Globus pallidus (tissue), 1 donor: ENCODE measurements at regions not wholly inside any gene's neighbourhood (a gene's known extent, or its start where the extent isn't known, plus 50 kb on each side); places are given as distances from the start of the nearest gene placed in this dataset.
"Not testable (repeated sequence)": the region's sequence is repeated elsewhere in the genome, so short reads cannot be mapped to it uniquely, and the experiment has no call there.

Experiments used
- DNase-seq: peaks from one replicate; pipeline ENCODE4 v3.0.0-alpha.2; 2015; ENCODE audit warnings: low spot score

DNA sequence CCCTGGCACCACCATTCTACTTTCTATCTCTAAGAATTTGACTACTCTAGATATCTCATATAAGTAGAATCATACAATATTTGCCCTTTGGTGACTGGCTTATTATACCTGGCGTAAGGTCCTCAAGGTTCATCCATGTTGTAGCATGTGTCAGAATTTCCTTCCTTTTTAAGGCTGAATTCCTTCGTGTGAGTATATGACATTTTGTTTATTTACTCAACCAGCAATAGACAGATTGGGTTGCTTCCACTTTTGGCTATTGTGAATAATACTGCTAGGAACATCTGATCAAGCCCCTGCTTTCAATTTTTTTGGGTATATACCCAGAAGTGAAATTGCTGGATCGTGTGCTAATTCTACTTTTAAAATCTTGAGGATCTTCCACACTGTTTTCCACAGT, 232.8 kb upstream of the MCHR2 start:
- no peak for DNase-seq

DNA sequence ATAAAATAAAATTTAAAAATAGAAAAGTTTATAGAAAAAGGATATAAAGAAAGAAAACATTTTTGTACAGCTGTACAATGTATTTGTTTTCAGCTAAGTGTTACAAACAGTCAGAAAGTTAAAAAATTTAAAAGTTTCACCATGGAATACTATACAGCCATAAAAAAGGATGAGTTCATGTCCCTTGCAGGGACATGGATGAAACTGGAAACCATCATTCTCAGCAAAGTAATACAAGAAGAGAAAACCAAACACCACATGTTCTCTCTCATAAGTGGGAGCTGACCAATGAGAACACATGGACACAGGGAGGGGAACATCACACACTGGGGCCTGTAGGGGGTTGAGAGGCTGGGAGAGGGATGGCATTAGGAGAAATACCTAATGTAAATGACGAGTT, 229.9 kb upstream of the MCHR2 start:
- DNase-seq: not testable (repeated sequence)

DNA sequence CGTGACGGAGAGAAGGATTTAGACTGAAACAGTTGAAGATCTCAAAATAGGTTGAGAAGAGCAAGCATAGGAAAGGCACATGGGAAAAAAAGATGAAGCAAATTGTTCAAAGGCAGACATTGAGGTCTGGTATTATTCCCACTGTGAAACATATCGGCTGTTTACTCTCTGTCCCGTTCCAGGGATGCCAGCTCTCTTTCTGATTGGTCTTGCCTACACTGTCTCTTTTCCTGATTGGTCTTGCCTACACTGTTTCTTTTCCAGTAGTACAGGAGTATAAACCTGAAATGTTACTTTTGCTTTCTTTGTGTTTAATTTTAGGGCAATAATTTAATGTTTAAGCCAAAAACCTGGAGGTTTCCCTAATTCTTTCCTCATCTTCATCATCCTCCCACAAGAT, 226.5 kb upstream of the MCHR2 start:
- no peak for DNase-seq

DNA sequence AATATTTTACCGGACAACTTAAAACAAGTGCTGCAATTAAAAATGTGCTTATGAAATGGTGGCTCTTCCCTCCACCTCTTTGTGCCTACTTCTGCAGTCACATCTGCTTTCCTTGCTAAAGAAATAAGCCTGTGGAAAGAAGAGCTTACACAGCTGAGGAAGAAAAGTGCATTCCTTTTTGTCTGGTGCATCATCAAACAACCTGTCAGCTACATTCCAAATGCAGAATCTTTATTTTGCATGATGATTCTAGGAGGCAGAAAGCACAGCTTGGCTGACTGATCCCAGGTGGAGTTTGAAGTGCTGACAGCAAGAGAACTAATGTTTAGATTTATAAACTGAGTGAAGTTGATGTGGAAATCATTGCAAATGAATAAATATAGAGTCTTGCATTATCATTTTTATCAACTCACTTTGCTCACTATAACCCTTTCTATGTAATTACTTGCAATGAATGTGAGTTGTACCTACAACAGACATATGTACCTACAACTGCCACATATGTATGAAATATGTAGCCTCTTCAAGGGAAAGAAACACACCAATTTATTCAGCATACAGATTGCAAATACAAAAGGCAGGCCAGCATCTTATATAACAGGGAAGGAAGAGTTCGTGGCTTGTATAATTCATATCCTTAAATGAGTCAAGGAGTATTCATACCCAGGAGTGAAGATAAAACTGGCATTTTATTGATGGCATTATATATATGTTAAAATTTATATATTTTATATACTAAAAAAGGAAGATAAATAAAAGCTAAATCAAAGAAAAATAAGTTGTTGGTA, 223.4 kb upstream of the MCHR2 start:
- DNase-seq: no peak

DNA sequence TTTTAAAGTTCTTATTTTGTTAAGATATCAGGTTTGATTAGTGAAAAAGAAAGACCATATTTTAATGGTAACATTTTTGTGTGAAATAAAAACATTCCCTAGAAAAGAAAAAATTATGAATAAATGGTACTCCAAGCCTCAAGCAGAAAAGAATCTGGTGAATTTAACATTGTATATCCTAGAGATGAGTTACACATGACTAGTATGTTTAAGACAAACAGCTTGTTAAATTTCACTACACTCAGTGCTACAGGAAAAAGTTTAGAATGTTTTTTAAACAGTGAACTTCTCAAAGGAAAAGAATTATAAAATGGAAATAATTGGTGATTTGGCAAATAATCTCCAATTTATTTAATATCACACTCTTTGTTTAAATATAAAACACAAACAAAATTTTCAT, 222.7 kb upstream of the MCHR2 start:
- DNase-seq: no peak

DNA sequence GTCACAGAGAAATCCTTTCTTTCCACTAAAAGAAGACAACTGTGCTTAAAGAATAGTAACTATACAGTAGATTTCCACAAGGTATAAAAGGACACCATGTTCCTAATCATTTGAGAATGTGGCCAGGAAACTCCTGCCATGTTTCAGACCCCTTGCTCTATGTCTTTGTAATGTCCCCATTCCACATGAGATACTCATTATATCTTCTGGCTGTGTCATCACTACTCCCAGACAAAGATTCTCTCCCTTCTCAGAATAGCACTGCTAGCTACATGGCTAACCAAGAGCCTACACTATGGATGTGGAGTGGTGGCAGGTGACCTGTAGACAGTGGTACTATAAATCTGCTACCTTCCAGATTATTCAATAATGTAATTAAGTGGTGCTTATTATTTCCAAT, 218.1 kb upstream of the MCHR2 start:
- no peak for DNase-seq

DNA sequence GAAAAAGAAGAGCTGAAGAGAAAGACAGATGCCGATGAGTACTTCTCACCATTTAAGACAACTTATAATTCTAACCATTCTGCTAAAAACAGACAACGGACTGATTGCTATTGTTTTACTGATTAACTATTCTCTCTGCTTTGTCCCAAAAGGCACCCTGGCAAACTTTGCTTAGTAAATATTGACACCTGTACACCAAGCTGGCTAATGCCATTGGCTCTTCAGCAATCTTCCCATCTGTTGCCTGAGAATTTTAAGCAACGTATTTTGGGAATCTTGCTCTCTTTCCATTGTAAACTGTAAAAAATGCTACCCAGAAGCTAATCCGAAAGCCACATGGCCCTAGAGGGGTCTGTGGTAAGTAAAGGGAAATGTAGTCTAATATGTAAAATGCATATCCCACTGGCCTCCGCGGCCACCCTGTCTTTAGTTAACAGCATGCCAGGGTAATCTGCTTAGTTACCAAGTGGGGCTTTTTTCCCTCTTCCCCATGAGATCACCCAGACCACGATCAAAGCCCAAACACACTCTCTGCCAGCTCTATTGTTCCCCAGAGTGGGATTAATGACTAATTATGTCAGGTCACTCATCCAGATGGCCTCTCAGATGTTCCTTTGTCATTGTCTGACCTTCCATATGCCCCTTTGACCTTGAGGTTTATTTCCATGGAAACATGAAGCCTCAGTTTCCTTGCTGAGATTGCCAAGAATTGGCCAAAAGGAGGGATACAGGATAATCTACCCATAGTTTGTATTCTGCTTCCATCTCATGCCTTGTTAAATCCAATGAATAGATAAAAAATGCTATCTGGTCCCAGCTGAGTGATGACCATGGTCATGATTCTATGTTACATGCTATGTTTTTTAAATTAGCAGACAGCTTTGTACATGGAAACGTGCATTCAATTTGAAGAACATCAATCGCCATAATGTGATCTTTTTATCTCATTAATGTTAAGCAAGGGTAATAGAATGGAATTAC, 216.4 kb upstream of the MCHR2 start:
- DNase-seq: no peak

DNA sequence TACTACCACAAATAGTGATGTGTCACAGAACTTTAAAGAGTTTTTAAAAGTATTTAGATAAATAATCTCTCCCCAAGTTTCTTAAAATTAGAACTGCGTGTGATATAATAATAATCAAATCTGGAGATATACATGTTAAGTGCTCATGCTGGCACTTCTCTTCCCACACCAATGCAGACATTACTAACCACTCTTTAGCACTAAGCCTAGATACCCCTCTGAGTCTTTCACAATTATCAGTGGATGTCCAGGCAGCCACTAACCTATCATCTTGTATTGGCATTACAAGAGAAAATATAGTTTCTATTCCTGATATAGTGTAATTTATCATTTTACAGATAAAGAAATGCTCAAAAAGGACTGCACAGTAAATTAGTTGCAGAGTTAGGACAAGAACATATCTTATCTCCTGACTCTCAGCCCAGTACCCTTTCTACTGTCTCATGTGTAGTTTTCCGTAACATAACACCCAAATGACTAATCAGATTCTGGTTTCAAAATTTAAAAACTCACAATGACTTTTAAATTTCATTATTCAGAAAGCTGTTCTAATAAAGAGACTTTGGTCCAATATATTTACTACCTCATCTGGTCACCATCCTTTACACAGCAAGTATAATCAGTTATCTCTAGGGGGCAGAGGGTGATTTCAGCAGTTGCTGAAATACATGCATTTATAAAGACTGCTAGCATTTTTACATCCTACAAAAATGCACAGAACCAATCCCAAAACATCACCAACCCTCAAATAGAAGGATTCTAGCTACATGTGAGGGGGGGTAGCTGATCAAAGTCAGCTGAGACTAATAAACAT, 215.5 kb upstream of the MCHR2 start:
- DNase-seq: no peak

DNA sequence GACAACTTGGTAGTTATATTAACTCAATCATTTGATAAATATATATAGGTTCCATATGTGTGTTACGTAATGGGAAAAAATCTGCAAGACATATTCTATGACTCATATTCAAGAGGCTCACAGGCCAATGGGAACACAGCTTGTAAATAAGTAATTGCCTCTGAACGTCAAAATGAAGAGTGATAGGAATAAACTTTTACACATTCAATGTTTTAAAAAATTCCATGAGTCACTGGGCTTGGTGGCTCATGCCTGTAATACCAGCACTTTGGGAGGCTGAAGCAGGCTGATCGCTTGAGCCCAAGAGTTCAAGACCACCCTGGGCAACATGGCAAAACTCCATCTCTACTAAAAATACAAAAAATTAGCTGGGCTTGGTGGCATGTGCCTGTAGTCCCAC, 209.4 kb upstream of the MCHR2 start:
- no peak for DNase-seq

DNA sequence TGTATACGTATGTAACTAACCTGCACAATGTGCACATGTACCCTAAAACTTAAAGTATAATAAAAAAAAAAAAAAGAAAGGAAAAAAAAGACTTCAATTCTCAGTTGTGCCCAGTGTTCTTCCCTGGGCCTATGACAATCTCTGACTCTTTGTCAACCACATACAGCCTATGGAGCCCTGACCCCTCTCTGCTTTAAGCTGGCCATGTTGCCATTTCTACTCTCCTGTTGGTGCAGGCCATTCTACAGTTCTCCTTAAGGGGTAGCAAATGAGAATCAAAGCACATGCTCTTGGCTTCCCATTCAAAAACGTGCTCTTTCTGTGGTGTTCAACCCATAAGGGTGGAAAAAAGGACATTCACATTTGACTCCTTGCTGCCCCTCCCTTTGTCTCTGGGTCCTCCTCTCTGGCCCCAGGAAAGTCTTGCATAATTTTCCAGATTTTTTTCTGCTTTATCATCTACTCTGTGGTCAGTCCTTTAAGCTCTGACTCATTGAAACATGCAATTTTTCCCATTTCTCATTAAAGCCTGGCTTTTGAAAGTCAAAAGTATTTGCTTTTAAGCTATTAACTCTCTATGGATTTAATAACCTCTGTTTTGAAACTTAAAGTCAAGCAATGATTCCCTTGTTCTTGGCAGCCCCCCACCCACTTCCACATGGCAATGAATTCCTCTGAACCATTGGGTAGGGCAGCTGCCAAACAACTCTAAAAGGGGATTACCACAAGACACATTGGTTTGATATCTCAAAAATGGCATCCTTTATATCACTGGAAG, 208.6 kb upstream of the MCHR2 start:
- DNase-seq: no peak

DNA sequence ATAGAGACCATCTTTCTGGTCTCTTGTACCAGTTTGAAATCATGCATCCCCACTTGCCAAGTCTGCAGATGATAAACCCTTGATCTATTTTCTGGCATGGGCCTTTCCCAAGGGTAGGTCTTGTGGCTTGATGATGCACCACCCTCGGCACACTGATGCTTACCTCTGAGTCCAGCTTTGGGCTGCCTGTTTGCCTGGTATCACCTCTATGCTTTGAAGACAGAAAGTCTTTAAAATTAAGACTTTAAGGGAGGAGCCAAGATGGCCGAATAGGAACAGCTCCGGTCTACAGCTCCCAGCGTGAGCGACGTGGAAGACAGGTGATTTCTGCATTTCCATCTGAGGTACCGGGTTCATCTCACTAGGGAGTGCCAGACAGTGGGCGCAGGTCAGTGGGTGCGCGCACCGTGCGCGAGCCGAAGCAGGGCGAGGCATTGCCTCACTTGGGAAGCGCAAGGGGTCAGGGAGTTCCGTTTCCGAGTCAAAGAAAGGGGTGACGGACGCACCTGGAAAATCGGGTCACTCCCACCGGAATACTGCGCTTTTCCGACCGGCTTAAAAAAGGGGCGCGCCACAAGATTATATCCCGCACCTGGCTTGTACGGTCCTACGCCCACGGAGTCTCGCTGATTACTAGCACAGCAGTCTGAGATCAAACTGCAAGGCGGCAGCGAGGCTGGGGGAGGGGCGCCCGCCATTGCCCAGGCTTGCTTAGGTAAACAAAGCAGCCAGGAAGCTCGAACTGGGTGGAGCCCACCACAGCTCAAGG, 202.4 kb upstream of the MCHR2 start:
- DNase-seq: not testable (repeated sequence)

DNA sequence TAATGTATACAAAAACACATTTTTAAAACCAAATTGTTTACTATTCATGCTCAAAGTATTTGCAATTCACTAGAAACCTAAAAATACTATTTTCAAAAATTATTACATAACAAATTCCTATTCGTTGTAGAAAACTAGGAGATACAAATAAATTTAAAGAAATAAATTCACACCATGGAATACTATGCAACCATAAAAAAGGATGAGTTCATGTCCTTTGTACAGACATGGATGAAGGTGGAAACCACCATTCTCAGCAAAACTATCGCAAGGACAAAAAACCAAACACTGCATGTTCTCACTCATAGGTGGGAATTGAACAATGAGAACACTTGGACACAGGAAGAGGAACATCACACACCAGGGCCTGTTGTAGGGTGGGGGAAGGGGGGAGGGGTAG, 201.2 kb upstream of the MCHR2 start:
- DNase-seq: not testable (repeated sequence)

DNA sequence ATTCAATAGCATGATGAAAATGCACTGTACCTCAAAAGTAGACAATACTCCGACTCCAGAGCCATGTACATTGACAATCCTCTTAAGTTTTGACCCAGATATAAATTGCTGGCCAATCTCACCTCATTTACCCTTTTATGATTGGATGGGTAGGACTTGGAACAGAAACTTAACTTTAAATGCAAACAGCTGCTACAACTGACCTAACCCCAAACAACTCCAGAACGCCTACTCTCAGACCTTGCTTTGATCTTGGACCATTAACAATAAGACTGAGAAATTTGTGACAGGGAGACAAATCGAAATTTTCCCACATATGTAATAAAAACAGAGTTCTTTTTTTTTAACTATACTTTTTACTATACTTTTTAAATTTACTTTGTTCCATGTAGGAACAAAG, 200.5 kb upstream of the MCHR2 start:
- DNase-seq: no peak

DNA sequence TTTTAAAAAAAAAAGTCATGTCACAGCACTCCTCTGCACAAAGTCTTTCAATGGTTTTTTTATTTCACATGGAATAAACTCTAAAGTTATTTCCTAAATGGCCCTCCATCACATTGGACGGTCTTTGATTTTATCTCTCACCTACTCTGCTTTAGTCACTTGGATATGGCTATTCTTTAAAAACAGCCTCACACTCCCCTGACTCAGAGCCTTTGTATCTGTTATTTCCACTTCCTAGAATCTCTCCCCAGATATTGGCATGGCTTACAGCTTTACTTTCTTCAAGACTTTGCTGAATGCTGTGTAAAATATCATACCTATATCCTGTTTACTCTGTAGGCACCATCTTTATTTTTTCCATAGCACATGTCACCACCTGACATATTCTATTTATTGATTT, 194.7 kb upstream of the MCHR2 start:
- DNase-seq: no peak

DNA sequence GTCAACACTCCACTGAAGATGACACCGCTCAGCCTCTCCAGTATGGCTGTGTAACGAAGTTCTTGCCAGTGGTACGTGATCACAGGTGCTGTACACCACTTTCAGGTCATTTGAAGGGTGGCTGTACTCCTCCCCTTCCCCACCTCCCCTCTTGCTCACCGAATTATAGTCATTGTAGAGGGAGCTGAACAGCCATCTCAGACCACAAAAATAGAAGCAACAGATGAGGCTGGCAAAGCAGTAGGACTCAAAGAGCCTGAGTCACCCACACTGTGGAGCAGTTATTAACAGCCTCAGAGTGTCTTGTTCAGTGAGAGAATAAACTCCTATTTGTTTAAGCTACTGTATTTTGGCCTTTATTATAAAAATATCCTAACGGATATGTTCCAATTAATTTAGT, 192.5 kb upstream of the MCHR2 start:
- no peak for DNase-seq

DNA sequence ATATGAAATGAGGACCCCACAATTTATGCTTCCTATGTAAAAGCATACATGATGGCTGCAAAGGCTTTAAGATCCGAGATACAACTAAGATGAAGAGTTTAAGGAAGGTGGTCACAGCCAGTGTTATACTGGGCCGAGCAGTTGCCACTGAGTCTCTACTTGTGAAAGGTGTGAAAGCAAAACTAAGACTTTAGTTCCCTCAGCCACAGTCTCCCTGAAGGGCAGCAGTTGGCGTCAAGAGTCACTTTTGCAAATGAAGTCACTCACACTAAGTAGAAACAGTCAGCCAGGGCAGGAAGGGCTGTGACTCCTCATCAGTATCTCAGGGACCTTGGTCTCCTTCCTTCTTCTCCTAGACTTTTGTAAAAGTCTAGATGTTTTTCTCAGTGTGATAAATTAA, 191.6 kb upstream of the MCHR2 start:
- DNase-seq: no peak

DNA sequence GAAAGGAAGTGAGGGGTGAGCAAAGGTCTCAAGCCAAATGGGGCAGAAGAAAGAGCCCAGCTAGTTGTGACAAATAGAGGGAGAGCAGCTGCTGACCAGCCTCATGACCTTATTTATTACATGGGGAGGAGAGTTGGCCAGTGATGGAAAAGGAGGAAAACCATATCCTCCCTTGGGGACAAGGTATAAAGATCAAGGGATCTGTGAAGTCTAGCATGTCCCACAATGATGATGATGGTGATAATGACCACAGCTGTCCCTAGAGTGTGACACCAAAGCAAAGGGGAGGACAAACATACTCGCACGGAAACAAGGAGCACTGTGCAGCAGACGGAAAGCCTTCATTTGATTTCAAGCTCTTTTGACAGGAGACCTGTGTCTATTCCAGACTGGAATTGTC, 190.4 kb upstream of the MCHR2 start:
- no peak for DNase-seq

DNA sequence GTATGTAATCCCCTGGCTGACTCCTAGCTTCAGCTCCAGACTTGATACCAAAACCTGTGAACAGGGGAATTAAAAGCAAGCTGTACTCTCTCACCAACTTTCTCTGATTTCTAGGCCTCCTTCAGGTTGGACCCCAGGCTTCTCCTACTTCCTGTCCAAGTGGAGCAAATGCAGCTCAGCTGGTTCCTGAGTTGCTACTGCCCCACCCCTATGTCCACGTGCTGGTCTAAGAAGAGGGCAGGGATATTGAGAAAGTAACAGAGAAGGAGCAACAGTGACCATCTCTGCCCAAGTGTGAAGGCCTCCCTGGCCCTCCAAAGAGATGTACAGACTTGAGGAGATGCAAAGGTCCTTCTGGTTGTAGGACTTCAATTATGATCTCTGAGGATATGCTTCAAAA, 188.3 kb upstream of the MCHR2 start:
- DNase-seq: no peak

DNA sequence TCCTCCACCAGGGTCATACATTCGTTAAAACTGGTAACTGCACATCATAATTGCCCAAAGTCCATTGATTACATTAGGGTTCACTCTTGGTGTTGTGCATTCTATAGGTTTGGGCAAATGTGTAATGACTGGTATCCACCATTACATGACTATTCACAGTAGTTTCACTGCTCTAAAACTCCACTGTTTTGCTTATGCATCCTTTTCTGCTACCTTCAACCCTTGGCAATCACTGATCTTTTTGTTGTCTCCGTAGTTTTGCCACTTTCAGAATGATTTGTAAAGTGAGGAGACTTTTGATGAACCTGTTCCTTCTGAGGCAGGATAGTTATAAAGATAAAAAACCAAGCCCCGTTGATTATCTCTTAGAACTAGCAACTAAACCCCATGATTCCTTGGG, 187.3 kb upstream of the MCHR2 start:
- no peak for DNase-seq

DNA sequence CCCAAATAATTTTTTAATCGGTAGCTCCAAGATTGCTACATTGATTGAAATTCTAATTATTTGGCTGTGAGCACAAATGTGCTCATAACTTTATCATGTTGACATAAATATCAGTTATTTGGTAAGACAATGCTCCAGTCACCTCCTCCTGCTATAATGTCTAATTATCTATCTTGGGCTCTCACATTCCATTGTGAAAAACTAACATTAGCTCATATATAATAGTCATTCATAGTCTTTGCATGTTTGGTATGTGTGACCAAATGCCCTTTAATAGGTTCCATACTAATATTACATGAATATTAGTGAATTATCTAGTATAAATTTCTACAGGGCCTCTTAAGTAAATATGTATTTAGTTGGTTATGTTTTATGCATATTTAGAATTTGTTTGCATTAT, 185.6 kb upstream of the MCHR2 start:
- no peak for DNase-seq

DNA sequence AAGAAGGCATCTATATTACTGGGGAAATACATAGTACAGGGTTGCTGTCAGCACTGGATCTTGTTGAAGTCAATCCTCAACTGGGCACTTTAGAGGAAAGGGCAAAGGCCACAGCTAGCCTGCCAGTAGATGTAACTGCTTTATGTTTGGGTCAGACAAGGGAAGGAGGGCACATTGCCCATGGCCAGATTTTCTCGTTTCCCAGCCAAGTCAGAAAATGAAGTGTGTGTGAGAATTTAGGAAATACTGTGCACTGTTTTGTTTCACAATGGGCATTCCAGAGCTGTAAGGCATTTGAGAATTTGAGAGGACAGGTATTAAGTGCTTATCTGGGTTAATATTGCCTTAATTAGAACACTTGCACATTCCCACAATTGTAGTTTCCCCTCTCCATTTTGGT, 183.9 kb upstream of the MCHR2 start:
- no peak for DNase-seq
